Osteoblast (primary cell): ENCODE measurements at regions not wholly inside any gene's neighbourhood (a gene's known extent, or its start where the extent isn't known, plus 50 kb on each side); places are given as distances from the start of the nearest gene placed in this dataset.
"Not testable (repeated sequence)": the region's sequence is repeated elsewhere in the genome, so short reads cannot be mapped to it uniquely, and the experiment has no call there.

Experiments used
- DNase-seq: peaks from one replicate; pipeline ENCODE4 v3.0.0; 2011; ENCODE audit warnings: low spot score, mixed read lengths; ENCODE audit not compliant: insufficient read length; ENCODE audit errors: missing footprints
- H2AFZ ChIP-seq: 2 replicates; pipeline ENCODE4 v1.6.0; 2011; ENCODE audit warnings: mild to moderate bottlenecking, low read length
- H3K27ac ChIP-seq: 2 replicates; pipeline ENCODE4 v1.5.1; 2011; ENCODE audit warnings: mild to moderate bottlenecking, low read depth, low read length, moderate library complexity
- H3K27me3 ChIP-seq: 2 replicates; pipeline ENCODE4 v1.6.0; 2012; ENCODE audit warnings: mild to moderate bottlenecking, control low read depth, inconsistent platforms, low read length, moderate library complexity; ENCODE audit not compliant: insufficient read depth
- H3K36me3 ChIP-seq: 2 replicates; pipeline ENCODE4 v1.5.1; 2011; ENCODE audit warnings: mild to moderate bottlenecking, low read length, control low read depth, moderate library complexity; ENCODE audit not compliant: insufficient read depth
- H3K4me1 ChIP-seq: 2 replicates; pipeline ENCODE4 v1.5.1; 2011; ENCODE audit warnings: mild to moderate bottlenecking, low read length, control low read depth, moderate library complexity; ENCODE audit not compliant: insufficient read depth
- H3K4me2 ChIP-seq: 2 replicates; pipeline ENCODE4 v1.6.0; 2011; ENCODE audit warnings: mild to moderate bottlenecking, low read length; ENCODE audit not compliant: insufficient read depth
- H3K4me3 ChIP-seq: fragments of 200-600 bp; sonication (generic); 3 replicates; pipeline ENCODE4 v1.5.1; 2012; ENCODE audit warnings: mild to moderate bottlenecking, low read length, inconsistent platforms; ENCODE audit not compliant: insufficient read depth
- H3K79me2 ChIP-seq: 2 replicates; pipeline ENCODE4 v1.6.0; 2012; ENCODE audit warnings: mild to moderate bottlenecking, low read length, control low read depth, inconsistent platforms; ENCODE audit not compliant: insufficient read depth
- H3K9me3 ChIP-seq: 2 replicates; pipeline ENCODE4 v1.5.1; 2011; ENCODE audit warnings: low read depth, low read length, control low read depth
- H4K20me1 ChIP-seq: 2 replicates; pipeline ENCODE4 v1.6.0; 2012; ENCODE audit warnings: mild to moderate bottlenecking, low read length, control low read depth; ENCODE audit not compliant: insufficient read depth
- CTCF ChIP-seq: IDR thresholded peaks from 2 replicates; pipeline ENCODE4 v1.5.1; 2011; ENCODE audit warnings: mild to moderate bottlenecking, low read depth, low read length, moderate library complexity; ENCODE audit errors: extremely low read depth

- no peaks in the 10 kb centered on the region for H3K36me3 ChIP-seq
- DNase-seq = no peak
- no peaks in the 10 kb centered on the region for H4K20me1 ChIP-seq
- H3K27ac ChIP-seq = no peak overlapping the region
- H3K79me2 ChIP-seq = no peaks in the 10 kb centered on the region
- no peak overlapping the region for H2AFZ ChIP-seq
- no peak overlapping the region for H3K4me3 ChIP-seq
- peaks cover 7% of the 10 kb centered on the region for H3K4me1 ChIP-seq
- no peak overlapping the region for H3K4me2 ChIP-seq
- TF ChIP-seq CTCF = no peak
- H3K27me3 ChIP-seq = no peaks in the 10 kb centered on the region
- no peaks in the 10 kb centered on the region for H3K9me3 ChIP-seq
These were observed 345.9 kb upstream of the ZNF32 start for GRCh38 chr10:43994539-43994938.

- not testable (repeated sequence) for DNase-seq, H3K9me3 ChIP-seq, H3K4me3 ChIP-seq, H2AFZ ChIP-seq, H3K36me3 ChIP-seq, H3K4me1 ChIP-seq, H3K27ac ChIP-seq, H3K27me3 ChIP-seq, H4K20me1 ChIP-seq, H3K4me2 ChIP-seq, H3K79me2 ChIP-seq
These were observed 344.1 kb upstream of the ZNF32 start for GRCh38 chr10:43992816-43993215.

- no peak overlapping the region for H3K4me2 ChIP-seq
- TF ChIP-seq CTCF = no peak
- H4K20me1 ChIP-seq = no peaks in the 10 kb centered on the region
- no peaks in the 10 kb centered on the region for H3K4me1 ChIP-seq
- H3K27me3 ChIP-seq = no peaks in the 10 kb centered on the region
- peak; percentile 60 for DNase-seq
- no peak overlapping the region for H3K4me3 ChIP-seq
- peaks cover 3% of the 10 kb centered on the region for H3K9me3 ChIP-seq
- no peak overlapping the region for H3K27ac ChIP-seq
- no peaks in the 10 kb centered on the region for H3K79me2 ChIP-seq
- H2AFZ ChIP-seq = no peak overlapping the region
- no peaks in the 10 kb centered on the region for H3K36me3 ChIP-seq
These were observed 337.7 kb upstream of the ZNF32 start for GRCh38 chr10:43986374-43986773.

- Histone ChIP-seq H3K27ac (no peak overlapping the region), H3K27me3 (no peaks in the 10 kb centered on the region), H3K4me2 (no peak overlapping the region), H3K36me3 (no peaks in the 10 kb centered on the region), H2AFZ (no peak overlapping the region), H3K4me1 (no peaks in the 10 kb centered on the region), H3K9me3 (peaks cover 3% of the 10 kb centered on the region), H4K20me1 (no peaks in the 10 kb centered on the region), H3K79me2 (no peaks in the 10 kb centered on the region), H3K4me3 (no peak overlapping the region)
- no peak for TF ChIP-seq CTCF
- DNase-seq = no peak
These were observed 337.3 kb upstream of the ZNF32 start for GRCh38 chr10:43985941-43986340.
